T1000 (cell line): ENCODE measurements at regions not wholly inside any gene's neighbourhood (a gene's known extent, or its start where the extent isn't known, plus 50 kb on each side); places are given as distances from the start of the nearest gene placed in this dataset.
"Not testable (repeated sequence)": the region's sequence is repeated elsewhere in the genome, so short reads cannot be mapped to it uniquely, and the experiment has no call there.

Source experiments
- DNase-seq: peaks from one replicate; lab custom pipeline; 2025; ENCODE audit warnings: mixed read lengths; lab: John Stamatoyannopoulos, UW

- DNase-seq: no peak
These were observed 56.7 kb downstream of the P2RY1 start for GRCh38 chr3:152891678-152892077.

GRCh38 chr3:152892446-152892845 is 57.5 kb downstream of the P2RY1 start:
- no peak for DNase-seq

- DNase-seq: no peak
These were observed 58.7 kb downstream of the P2RY1 start for GRCh38 chr3:152893647-152894046.

- DNase-seq: no peak
These were observed 64.4 kb downstream of the P2RY1 start for GRCh38 chr3:152899306-152899705.

- DNase-seq: no peak
These were observed 67.3 kb downstream of the P2RY1 start for GRCh38 chr3:152902141-152902669.

- DNase-seq: no peak
These were observed 70.7 kb downstream of the P2RY1 start for GRCh38 chr3:152905631-152906030.

GRCh38 chr3:152909180-152909883 is 74.4 kb downstream of the P2RY1 start:
- DNase-seq: no peak

GRCh38 chr3:152910211-152910610 is 75.3 kb downstream of the P2RY1 start:
- no peak for DNase-seq

GRCh38 chr3:152910966-152911365 is 76.0 kb downstream of the P2RY1 start:
- DNase-seq: no peak

GRCh38 chr3:152914743-152915142 is 79.8 kb downstream of the P2RY1 start:
- not testable (repeated sequence) for DNase-seq

- no peak for DNase-seq
These were observed 80.8 kb downstream of the P2RY1 start for GRCh38 chr3:152915695-152916094.

- no peak for DNase-seq
These were observed 81.9 kb downstream of the P2RY1 start for GRCh38 chr3:152916753-152917279.

- no peak for DNase-seq
These were observed 86.4 kb downstream of the P2RY1 start for GRCh38 chr3:152921351-152921750.

- no peak for DNase-seq
These were observed 87.6 kb downstream of the P2RY1 start for GRCh38 chr3:152922554-152922953.

- DNase-seq: no peak
These were observed 92.2 kb downstream of the P2RY1 start for GRCh38 chr3:152927131-152927530.

GRCh38 chr3:152930516-152930915 is 95.6 kb downstream of the P2RY1 start:
- no peak for DNase-seq

GRCh38 chr3:152937234-152937633 is 102.3 kb downstream of the P2RY1 start:
- no peak for DNase-seq

- DNase-seq: no peak
These were observed 104.2 kb downstream of the P2RY1 start for GRCh38 chr3:152938974-152939636.

GRCh38 chr3:152941859-152942258 is 106.9 kb downstream of the P2RY1 start:
- no peak for DNase-seq

GRCh38 chr3:152942366-152942765 is 107.4 kb downstream of the P2RY1 start:
- DNase-seq: no peak

GRCh38 chr3:152943645-152944044 is 108.7 kb downstream of the P2RY1 start:
- DNase-seq: no peak

- no peak for DNase-seq
These were observed 109.7 kb downstream of the P2RY1 start for GRCh38 chr3:152944671-152945070.

GRCh38 chr3:152945556-152945955 is 110.6 kb downstream of the P2RY1 start:
- DNase-seq: no peak
